ENCODE measurements at regions not wholly inside any gene's neighbourhood (a gene's known extent, or its start where the extent isn't known, plus 50 kb on each side); places are given as distances from the start of the nearest gene placed in this dataset.
A peak's percentile ranks its signal among the peaks of the same experiment; 100 is the strongest.
"Not testable (repeated sequence)": the region's sequence is repeated elsewhere in the genome, so short reads cannot be mapped to it uniquely, and the experiment has no call there.

DNA sequence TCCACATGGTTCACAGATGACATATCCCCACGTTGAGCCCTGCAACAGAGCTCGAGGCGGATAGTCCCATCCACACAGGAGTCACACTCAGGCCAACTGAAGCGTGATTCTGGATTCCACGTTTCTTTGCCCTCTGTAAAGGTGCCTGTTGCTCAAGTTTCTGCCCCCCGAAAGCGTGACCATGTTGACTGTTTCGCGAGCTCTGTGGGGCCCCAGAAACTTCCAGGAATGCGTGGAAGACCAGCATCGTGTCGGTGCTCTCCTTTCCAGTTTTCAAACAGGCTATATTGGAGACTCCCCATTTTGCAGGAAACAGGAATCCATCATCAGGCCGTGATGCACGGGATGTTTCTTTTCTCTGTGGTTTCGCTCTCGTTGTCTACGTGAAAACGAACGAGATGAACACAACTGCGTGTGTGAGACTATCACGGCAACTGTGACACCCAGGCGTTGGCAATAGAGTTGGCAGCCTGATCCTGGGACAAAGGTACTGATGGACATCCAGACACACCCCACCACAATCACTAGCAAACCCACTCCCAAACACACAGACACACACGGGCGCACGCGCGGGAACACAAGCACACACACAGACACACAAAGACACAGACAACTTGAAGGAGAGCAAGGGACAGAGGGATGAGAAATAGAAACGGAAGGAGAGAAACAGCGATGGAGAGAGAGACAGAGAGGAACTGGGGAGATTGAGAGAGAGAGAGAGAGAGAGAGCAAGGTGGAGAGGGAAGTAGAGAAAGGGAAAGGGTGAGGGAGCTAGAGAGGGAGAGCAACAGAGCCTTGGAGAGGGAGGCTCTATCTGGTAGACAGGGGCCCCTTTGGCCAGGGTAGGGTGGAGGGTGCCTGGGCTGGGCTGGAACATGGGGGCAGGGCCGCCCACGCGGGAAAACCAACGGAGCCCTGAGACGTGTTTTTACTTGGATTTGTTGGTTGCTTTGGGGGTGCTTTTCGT is 1609.3 kb downstream of the SPATA31A7 start:
- FAIRE-seq; DNase-seq (ENCODE audit: low spot score): not testable (repeated sequence)

DNA sequence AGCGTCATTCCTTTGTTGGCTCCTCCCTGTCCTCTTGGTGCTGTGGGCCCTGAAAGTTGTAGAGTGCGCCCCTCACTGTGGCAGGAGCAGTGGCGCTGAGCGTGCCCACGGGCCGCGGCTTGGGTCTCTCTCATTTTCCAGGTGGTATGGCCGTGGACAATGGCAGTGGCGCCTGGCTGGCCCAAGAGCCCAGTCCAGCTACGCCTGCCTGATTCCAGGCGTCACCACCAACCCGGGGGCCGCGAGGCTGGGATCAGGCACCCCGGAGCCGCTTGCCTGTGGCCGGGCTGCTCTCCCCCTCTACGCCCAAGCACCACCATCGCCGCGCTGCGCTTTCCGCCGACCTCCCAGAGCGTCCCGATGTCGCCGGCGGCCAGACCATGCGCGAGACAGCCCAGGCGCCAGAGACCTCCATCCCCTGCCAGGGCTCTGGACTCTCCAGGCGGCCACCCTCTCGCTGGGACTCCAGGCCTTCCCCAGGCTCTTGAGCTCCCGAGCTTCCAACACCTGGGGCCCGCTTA is 1610.1 kb downstream of the SPATA31A7 start:
- FAIRE-seq; DNase-seq (ENCODE audit: low spot score): not testable (repeated sequence)

DNA sequence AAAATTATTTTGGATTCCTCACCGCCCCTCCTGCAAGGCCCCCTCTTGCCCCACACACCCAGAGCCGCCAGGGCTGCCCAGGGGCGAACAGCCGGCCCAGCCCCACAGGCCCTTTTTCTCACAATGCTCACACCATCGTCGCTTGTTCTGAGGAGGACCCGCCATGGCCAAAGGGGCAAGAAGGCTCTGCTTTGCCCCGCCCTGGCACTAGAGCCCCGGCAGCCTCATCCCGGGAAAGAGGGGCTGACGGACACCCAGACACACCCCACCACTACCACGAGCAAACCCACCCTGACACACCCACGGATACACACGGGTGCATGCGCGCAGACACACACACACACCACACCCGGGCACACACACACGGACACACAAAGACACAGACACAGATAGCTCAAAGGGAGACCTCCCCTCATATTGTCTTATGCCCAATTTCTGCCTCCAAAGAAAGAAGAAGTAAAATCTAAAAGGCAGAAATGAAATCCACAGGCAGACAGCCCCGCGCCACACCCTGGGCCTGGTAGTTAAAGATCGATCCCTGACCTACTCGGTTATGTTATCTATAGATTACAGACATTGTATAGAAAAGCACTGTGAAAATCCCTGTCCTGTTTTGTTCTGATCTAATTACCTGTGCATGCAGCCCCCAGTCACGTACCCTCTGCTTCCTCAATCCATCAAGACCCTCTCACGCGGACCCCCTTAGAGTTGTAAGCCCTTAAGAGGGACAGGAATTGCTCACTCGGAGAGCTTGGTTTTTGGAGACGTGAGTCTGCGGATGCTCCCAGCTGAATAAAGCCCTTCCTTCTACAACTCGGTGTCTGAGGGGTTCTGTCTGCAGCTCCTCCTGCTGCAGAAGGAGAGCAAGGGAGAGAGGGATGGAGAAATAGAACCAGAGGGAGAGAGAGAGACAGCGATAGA is 1610.9 kb downstream of the SPATA31A7 start:
- DNase-seq (ENCODE audit: low spot score) = peak; percentile 2

GRCh38 chr9:62801372-62801811 is 1611.6 kb downstream of the SPATA31A7 start:
- DNase-seq (ENCODE audit: low spot score); FAIRE-seq: not testable (repeated sequence)

More for the DNA sequence above, 1610.9 kb downstream of the SPATA31A7 start:
- FAIRE-seq = not testable (repeated sequence)

- peak; percentile 72 for DNase-seq (ENCODE audit: low spot score)
- FAIRE-seq = not testable (repeated sequence)
Measured at GRCh38 chr9:62801961-62802718, 1612.3 kb downstream of the SPATA31A7 start.

DNA sequence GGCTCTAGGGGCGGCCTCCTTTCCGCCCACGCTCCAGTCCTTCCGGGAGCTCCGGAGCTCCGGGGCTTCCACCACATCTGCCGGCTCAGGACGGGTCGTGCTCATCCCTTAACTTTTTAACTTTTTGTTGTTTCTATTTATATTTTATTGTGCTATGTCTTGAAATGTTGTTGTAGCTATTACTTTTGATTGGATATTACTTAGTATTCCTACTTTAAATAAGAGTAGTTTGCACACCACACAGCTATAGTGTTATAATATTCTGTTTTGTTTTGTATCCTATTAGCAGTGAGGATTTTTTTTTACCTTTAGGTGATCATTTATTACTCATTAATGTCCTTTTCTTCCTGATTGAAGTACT is 1612.9 kb downstream of the SPATA31A7 start:
- not testable (repeated sequence) for DNase-seq (ENCODE audit: low spot score); FAIRE-seq

DNA sequence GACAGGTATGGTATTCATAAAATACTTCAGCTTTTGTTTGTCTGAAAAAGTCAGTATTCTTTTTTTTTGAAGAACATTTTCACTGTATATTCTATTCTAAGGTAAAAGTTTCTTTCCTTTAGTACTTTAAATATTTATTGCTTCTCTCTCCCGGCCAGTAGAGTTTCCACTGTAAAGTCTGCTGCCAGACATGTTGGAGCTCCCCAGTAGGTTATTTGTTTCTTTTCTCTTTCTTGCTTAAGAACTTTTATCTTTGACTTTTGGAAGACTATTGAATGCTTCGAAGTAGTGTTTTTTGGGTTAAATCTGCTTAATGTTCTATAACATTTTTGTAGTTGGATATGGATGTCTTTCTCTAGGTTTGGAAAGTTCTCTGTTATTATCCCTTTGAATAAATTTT is 1613.3 kb downstream of the SPATA31A7 start:
- peak; percentile 10 for DNase-seq (ENCODE audit: low spot score)
- not testable (repeated sequence) for FAIRE-seq

DNA sequence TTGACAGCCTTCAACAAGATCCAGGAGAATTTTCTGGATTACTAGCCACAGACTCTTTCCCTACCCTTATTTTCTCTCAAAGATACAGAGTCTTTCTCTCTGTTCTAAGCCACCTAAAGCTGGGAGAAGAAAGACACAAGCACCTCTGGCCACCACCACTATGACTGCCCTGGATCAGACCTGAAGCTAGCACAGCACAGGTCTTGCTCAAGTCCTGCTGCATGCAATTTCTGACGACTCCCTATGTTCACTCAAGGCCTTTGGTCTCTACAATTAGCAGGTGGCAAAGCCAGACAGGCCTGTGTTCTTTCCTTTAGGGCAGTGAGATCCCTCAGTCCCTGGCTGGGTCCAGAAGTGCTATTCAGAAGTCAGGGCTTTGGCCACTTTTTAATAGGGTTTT is 1614.5 kb downstream of the SPATA31A7 start:
- not testable (repeated sequence) for FAIRE-seq; DNase-seq (ENCODE audit: low spot score)

DNA sequence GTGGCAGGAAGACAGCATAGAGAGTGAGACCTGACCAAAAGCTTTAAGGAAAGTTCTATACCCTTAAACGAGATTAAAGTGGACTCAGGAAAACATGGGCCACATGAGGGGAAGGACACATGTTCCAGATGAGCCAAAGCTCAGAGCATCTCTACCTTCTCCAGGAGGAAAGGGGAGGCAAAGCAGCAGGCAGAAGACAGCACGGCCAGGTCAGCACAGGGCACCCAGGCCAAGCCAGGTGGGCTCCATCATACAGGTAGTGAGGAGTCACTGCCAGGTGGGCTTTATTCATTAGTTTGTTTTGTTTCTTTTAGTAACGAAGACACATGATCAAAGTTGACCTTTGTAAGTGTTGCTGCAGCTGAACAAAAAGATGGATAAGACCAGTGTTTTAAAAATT is 1617.6 kb downstream of the SPATA31A7 start:
- FAIRE-seq; DNase-seq (ENCODE audit: low spot score): not testable (repeated sequence)

GRCh38 chr9:62808081-62808480 is 1618.2 kb downstream of the SPATA31A7 start:
- FAIRE-seq = not testable (repeated sequence)

DNA sequence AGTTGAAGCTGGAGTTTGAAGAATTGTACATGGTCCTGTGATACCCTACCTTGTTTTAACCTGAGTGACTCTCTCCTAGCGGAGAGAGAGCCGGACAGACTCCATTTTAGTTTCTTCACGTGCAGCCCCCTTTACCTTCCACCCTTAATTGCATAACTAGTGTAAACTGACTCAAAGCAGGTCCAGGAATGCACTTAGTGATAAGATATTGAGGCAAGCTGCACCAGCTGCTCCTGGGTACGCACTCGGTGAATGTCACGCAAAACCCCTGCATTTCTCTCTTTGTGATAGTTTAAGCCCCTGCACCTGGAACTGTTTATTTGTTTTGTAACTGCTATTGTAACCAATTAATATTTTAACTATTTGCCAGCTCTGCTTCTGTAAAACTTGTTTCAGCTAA is 1620.5 kb downstream of the SPATA31A7 start:
- DNase-seq (ENCODE audit: low spot score); FAIRE-seq: not testable (repeated sequence)

More at GRCh38 chr9:62808081-62808480, 1618.2 kb downstream of the SPATA31A7 start:
- DNase-seq (ENCODE audit: low spot score) = not testable (repeated sequence)

DNA sequence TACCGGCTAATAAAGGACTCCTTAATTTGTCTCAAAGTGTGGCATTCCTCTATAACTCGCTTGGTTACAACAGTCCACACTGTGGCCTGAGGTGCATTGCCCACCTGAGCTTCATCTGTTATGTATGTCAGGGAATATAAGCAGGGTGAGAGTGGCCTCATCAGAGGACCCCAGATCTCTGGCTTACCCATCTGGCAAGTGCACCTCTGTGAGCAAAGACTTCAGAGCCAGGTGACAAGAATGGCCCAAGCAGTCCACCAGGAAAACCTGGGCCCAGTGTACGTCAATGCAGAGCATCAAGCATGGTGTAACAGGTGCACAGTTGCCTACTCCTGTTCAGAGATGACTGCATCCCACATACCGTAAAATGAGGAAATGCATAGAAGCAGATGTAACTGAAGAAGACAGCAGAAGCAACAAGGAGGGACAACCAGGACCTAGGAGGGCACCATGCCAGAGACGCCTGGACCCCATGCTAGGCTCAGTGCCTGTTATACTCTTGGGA is 1621.0 kb downstream of the SPATA31A7 start:
- not testable (repeated sequence) for DNase-seq (ENCODE audit: low spot score); FAIRE-seq

- DNase-seq (ENCODE audit: low spot score); FAIRE-seq: not testable (repeated sequence)
Measured at GRCh38 chr9:62815436-62815835, 1625.6 kb downstream of the SPATA31A7 start.

DNA sequence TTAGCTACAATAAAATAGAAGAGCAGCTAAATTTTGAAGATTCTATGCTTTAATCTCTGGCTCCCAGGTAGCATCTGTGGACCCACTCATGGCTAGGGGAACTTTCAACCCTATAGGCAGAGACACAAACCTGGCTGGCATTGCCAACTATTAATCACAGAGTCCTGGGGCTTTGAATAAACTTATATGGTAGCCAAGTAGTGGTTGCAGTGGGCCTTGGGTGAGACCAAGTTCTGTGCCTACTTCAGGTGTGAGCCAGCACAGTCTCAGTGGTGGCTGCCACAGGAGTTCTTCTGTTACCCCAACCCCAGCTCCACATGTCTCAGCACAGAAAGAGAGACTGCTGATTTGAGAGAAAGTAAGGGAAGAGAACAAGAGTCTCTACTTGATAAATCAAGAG is 1626.5 kb downstream of the SPATA31A7 start:
- DNase-seq (ENCODE audit: low spot score); FAIRE-seq: not testable (repeated sequence)

DNA sequence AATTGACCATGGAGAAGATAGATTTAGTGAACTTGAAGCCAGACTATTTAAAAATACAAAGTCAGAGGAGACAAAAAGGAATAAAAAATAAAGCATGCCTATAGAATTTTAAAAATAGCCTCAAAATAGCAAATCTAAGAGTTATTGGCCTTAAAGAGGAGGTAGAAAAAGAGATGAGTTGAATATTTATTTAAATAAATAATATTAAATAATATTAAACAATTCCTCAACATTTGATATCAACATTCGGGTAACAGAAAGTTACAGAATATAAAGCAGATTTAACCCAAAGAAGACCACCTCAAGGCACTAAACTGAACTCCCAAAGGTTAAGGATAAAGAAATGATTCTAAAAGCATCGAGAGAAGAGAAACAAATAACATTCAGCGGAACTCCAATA is 1627.4 kb downstream of the SPATA31A7 start:
- DNase-seq (ENCODE audit: low spot score) = not testable (repeated sequence)

GRCh38 chr9:62822185-62822584 is 1632.3 kb downstream of the SPATA31A7 start:
- not testable (repeated sequence) for DNase-seq (ENCODE audit: low spot score); FAIRE-seq

More for the DNA sequence above, 1627.4 kb downstream of the SPATA31A7 start:
- FAIRE-seq = not testable (repeated sequence)

DNA sequence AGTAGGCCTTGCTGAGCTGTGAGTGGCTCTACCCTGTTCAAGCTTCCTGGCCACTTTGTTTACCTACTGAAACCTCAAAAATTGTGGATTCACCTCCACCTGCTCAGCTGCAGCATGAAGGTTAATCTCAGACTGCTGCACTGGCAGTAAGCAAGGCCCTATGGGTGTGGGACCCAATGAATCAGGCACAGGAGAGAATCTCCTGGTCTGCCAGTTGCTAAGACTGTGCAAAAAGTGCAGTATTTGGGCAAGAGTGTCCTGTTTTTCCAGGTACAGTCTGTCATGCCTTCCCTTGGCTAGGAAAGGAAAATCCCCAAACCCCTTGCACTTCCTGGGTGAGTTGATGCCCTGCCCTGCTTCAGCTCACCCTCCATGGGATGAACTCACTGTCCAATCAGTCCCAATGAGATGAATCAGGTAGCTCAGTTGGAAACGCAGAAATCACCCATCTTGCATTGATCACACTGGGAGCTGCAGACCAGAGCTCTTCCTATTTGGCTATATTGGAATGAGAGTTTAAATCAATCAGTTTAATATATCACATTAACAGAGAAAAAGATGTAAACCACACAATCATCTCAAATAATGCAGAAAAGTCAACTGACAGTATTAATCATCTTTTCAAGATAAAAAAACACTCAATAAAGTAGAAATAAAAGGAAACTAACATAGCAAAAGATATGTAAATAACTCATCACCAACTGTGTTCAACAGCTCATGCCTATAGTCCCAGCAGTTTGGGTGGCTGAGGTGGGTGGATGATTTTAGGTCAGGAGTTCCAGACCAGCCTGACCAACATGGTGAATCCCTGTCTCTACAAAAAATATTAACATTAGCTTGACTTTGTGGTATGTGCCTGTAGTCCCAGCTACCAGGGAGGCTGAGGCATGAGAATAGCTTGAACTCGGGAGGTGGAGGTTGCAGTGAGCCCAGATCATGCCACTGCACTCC is 1638.4 kb downstream of the SPATA31A7 start:
- DNase-seq (ENCODE audit: low spot score); FAIRE-seq: not testable (repeated sequence)

- not testable (repeated sequence) for DNase-seq (ENCODE audit: low spot score); FAIRE-seq
Measured at GRCh38 chr9:62830829-62831459, 1641.1 kb downstream of the SPATA31A7 start.
